ENCODE measurements at regions not wholly inside any gene's neighbourhood (a gene's known extent, or its start where the extent isn't known, plus 50 kb on each side); places are given as distances from the start of the nearest gene placed in this dataset.
"Not testable (repeated sequence)": the region's sequence is repeated elsewhere in the genome, so short reads cannot be mapped to it uniquely, and the experiment has no call there.

- no peak for DNase-seq
Observed at GRCh38 chr5:90284375-90284774, 125.2 kb downstream of the CETN3 start.

- DNase-seq = no peak
Observed at GRCh38 chr5:90279091-90279490, 130.5 kb downstream of the CETN3 start.

GRCh38 chr5:90274216-90274615 is 135.3 kb downstream of the CETN3 start:
- no peak for DNase-seq

- DNase-seq = no peak
Observed at GRCh38 chr5:90267646-90268045, 141.9 kb downstream of the CETN3 start.

GRCh38 chr5:90265545-90265857 is 144.1 kb downstream of the CETN3 start:
- DNase-seq = no peak

GRCh38 chr5:90264689-90265544 is 144.6 kb downstream of the CETN3 start:
- peak; percentile 85 for DNase-seq

- no peak for DNase-seq
Observed at GRCh38 chr5:90263102-90263820, 146.3 kb downstream of the CETN3 start.

- DNase-seq = no peak
Observed at GRCh38 chr5:90251447-90251846, 158.1 kb downstream of the CETN3 start.

GRCh38 chr5:90248640-90249039 is 160.9 kb downstream of the CETN3 start:
- no peak for DNase-seq

- DNase-seq = not testable (repeated sequence)
Observed at GRCh38 chr5:90243848-90244247, 165.7 kb downstream of the CETN3 start.

GRCh38 chr5:90233476-90233875 is 176.1 kb downstream of the CETN3 start:
- DNase-seq = no peak

- DNase-seq = no peak
Observed at GRCh38 chr5:90231688-90232087, 177.9 kb downstream of the CETN3 start.

- no peak for DNase-seq
Observed at GRCh38 chr5:90227683-90228082, 181.9 kb downstream of the CETN3 start.

GRCh38 chr5:90226433-90227099 is 183.0 kb downstream of the CETN3 start:
- no peak for DNase-seq

GRCh38 chr5:90224342-90224741 is 185.2 kb downstream of the CETN3 start:
- no peak for DNase-seq

- no peak for DNase-seq
Observed at GRCh38 chr5:90223756-90224155, 185.8 kb downstream of the CETN3 start.

- no peak for DNase-seq
Observed at GRCh38 chr5:90221951-90222350, 187.6 kb downstream of the CETN3 start.

- no peak for DNase-seq
Observed at GRCh38 chr5:90220554-90220953, 189.0 kb downstream of the CETN3 start.

GRCh38 chr5:90214991-90215390 is 194.6 kb downstream of the CETN3 start:
- DNase-seq = no peak

- DNase-seq = not testable (repeated sequence)
Observed at GRCh38 chr5:90208323-90208722, 201.2 kb downstream of the CETN3 start.

GRCh38 chr5:90201923-90202322 is 207.6 kb downstream of the CETN3 start:
- no peak for DNase-seq

GRCh38 chr5:90193185-90193822 is 216.3 kb downstream of the CETN3 start:
- no peak for DNase-seq

GRCh38 chr5:90191352-90192045 is 218.1 kb downstream of the CETN3 start:
- no peak for DNase-seq

All from hematopoietic multipotent progenitor cell treated with erythropoietin and hydrocortisone succinate and interleukin-3 and kit ligand, for 6 days (in vitro differentiated cells).